ENCODE measurements at regions not wholly inside any gene's neighbourhood (a gene's known extent, or its start where the extent isn't known, plus 50 kb on each side); places are given as distances from the start of the nearest gene placed in this dataset.
A peak's percentile ranks its signal among the peaks of the same experiment; 100 is the strongest.

DNA sequence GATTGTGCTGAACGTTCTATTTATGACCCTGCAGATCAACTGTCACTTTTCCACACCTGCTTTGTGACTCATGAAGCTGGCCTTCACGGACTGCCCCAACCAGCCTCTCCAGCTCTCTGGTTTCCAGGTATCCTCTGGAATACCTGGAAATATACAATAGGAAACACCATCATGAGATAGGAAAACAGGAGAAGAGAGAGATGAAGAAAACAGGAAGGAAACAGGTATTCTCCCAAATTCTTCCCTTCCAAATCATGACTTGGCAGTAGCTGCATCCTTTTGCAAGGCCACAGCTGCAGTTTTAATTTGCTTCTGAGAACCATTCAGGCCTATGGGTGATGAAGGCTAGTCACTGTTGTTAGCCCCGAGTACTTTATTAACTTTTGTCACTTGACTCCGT lies 909.1 kb downstream of the EPHA3 start:
- no peak for DNase-seq

DNA sequence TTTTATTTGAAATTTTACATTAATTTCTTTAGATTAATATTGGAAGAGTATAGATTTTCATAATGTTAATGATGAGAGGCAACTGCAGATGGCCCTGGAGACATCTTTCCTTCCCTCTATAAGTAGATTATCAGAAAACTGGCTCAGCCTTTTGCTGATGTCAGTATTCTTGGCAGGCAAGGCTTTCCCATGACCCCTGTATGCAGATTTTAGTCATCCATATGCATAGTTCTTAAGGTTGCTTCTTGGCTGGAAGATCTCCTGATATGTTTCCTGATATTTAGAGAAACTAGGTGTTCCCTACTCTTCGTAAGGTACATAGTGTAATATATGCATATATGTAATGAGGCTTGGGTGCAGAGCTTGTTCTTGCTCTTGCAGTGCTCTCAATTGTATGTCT lies 911.4 kb downstream of the EPHA3 start:
- DNase-seq = no peak

GRCh38 chr3:90025019-90025418 lies 917.6 kb downstream of the EPHA3 start:
- no peak for DNase-seq

DNA sequence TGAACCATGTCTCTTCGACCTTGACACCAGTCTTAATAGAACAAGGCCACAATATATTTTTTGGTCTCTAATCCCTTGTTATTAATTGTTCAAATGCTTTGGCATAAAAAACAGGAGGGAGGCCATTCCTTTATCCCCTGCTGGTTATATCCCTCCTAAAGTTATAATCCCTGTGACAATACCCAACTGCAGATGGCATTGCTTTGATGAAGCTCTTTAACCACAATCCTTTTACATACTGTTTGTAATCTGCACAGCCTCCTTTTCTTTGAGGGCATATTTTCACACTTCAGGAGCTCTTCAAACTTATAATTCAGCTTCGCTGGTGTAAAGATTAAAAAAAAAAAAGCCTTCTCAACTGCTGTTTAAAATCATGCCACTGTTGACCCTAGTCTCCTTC lies 919.0 kb downstream of the EPHA3 start:
- DNase-seq = no peak

GRCh38 chr3:90031121-90031520 lies 923.7 kb downstream of the EPHA3 start:
- DNase-seq = no peak

GRCh38 chr3:90032980-90033641 lies 925.7 kb downstream of the EPHA3 start:
- DNase-seq = no peak

- DNase-seq = no peak
Observed at GRCh38 chr3:90034038-90034437, 926.6 kb downstream of the EPHA3 start.

GRCh38 chr3:90035643-90036042 lies 928.2 kb downstream of the EPHA3 start:
- no peak for DNase-seq

DNA sequence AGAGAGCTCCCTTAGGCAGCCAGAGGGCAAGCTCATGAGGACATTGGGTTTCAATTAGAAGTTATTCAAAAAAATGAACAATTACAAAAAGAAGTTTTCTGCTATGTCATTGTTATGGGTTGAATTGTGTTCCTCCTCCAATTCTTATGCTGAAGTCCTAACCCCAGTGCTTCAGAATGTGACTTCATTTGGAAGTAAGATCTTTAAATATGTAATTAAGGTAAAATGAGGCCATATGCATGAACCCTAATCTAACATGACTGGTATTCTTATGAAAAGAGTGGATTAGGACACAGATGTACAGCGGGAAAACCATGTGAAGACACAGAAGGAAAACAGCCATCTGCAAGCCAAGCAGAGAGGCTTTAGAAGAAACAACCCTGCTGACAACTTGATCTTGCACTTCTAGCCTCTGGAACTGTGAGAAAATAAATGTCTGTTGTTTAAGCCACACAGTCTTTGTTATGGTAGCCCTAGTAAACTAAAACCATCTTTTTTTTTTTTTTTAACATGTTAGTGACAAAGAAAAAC lies 929.6 kb downstream of the EPHA3 start:
- peak; percentile 2 for DNase-seq

DNA sequence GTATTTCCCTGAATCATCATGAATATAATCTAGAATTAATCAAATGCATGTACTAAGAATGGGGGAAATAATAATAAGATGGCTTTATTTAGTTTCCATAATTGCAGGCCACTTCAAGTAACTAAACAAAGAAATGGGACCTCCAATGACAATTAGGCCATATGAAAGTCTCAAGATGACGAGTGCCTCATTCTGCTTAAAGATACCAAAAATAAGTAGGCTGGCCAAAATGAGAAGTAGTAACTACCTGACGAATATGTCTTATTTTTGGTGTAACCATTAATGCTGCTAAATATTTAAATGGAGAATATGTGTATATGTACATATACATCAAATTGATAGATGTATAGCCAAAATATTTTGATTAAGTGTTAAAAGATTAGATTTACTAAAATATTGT lies 932.6 kb downstream of the EPHA3 start:
- DNase-seq = no peak

DNA sequence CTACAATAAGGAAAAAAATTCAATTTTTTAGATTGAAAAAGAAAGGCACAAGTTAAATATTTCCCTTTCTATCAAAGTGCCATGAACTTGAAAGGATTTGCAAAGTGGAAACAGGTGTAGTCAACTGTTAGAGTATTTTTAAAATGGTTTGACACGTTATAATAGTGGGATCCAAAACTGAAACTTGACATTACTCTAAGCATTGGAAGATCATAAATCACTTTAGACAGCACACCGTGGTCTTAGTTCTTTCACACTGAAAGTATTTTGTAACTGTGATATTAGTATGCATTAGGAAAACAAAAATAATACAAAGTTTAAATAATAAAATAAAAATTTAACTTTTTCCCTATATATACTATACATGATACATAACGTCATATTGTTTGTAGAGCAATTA lies 933.1 kb downstream of the EPHA3 start:
- DNase-seq = no peak

DNA sequence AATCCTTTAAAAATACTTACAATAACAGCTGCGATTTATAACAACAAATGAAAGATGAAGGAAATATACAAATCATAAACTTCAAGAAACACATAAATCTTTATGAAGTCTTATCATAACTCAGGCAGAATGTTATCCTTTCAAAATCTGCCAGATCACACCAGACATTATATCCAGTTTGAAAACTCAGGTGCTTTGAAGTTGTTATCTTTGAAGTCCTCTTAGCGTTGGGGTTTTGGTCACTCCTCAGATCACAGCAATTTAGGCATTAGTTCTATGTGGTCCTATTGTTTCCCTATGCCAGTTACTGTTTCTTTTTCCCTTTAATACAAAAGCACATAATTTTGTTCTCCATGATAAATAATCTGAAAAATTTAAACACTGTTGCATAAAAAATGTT lies 934.6 kb downstream of the EPHA3 start:
- DNase-seq = no peak

GRCh38 chr3:90043287-90043686 lies 935.9 kb downstream of the EPHA3 start:
- DNase-seq = no peak

DNA sequence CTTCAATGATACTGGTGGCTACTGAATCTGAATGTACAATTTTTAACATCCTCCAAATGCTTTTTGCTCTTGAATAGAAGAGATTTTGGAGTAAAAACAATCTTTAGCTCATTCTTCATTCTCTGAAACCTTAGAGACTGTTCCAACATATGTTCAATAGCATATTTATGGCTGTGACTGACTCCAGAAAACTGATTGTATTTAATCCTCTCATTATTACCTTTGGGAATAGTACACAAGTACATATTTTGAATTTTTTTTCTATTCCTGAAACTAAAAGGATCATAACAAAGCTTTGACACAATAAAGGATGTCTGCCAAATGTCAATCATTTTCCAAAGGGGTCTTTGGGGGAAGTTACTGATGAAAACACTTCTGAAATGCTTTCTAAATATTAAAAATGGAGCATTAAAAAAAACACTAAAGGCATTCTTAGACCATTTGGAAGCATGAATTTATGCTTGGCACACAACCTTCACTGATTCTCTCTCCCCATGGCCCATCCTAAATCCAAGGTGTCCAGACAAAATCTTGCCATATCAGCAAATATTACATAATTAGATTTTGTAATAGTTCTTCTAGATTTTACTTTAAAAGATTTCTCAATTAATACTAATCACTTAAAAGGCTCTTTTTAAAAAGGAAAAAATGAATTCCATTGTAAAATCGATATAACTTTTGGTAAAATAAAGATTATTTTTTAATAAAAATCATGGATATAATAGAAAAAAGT lies 936.8 kb downstream of the EPHA3 start:
- DNase-seq = no peak

DNA sequence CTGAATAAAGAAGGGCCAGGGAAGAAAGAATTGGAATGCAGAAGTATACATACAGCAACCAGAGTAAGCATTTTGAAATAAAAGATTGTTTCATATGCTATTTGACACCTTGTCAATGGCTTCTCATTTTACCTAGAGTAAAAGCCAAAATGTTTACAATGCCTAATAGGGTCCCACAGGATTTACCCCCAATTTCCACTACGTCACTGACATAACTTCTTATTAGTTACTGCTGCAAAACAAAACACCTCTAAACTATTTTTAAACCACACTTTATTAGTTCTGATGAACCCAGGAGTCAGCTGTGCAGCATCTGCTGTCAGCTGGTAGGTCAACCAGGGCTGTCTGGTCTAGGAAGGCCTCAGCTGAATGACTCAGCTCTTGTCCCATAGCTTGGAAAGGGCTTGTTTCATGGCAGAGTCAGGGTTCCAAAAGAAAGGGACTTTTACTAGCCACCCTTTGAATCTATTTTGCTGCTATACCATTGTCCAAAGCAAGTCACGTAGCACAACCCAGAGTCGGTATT lies 945.1 kb downstream of the EPHA3 start:
- DNase-seq = no peak

DNA sequence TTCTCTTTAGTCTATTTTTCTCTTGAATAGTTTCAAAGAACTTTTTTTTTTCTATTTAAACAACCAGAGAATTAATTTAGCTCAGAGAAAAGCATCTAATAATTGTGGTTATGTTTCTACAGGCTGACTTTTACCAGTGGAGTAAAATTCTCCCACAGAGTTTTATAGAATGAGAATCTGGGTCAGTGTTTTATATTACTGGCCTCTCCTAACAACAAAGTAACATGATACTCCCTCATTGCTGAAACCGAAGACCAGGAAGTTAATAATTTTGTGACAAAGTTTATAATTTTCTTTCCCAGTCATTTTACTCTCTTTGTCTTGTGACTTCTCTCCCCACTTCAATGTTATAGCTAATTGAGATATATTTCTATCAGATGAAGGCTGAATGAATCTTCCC lies 946.9 kb downstream of the EPHA3 start:
- no peak for DNase-seq

GRCh38 chr3:90055666-90056065 lies 948.2 kb downstream of the EPHA3 start:
- peak; percentile 44 for DNase-seq

DNA sequence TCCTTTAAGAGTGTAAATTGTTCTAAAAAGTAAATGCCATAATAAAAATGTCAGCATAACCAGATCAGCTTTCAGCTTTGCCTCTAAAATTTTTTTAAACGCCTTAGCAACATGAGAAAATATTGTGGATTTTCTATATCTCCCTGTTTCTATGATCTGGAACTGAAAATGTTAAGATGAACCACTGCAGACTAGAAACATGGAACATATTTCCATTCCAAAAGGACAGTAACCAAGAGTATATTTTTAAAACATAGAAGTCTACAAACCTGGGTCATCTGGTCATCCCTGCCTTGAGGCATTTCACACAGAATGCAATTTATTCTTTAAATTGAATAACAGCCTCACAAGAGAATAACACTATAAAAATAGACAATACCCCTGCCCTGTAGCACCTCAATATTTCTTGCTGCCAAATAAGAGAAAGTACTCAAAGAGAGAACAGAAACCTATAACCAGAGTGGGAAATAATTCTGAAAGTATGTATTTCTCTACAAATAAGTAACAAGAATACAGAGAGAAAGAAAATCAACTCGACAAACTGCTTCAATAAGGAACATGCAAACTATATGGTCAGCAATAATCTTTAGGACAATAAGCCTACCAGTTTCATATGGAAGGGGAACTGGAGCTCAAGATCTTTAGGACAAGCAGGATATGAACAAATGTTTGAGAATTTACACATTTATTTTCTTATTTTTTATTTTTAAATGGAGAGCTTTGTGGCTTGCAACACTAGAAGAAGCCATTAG lies 949.0 kb downstream of the EPHA3 start:
- DNase-seq = peak; percentile 8

DNA sequence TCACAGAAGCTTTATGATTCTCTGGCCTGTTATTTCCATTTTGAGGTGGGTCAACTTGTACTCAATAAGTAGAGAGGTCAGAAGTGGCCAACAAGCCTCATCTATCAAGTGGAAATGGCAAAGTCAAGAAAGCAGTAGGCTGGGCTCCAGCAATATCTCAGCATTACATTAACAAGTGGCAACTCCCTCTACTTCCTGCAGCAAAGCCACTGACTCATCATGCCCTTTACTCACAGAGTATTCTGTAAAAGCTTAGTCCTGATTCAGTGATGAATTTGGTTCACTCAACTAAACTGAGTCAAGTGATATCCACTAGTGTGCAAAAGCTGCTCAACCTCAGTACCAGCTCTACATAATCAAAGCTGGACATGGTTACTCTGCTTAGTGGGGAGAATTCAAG lies 954.6 kb downstream of the EPHA3 start:
- DNase-seq = no peak

DNA sequence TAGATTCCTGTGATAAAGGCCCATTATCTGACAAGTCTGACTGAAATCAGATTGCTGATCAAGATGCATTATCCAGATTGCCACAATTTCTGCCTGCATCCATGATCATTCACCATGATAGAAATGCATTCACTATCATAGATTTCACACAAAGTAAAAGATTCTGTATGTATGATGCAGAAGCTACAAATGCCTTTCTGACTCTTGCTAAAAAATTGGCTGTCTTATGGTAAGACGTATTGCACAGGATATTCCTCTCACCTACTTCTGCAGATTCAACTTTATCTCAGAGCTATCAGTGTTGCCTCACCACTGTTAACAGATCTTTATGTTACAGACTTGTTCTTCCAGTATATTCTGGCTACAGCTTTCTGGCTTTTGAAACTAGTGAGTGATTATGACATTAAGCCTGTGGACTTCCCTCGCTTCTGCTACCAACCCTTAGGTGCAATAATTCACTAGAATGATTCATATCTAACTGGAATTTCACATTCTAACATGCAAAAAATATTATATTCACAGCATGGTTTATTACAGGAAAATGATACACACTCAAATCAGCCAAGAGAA lies 955.3 kb downstream of the EPHA3 start:
- peak; percentile 61 for DNase-seq

DNA sequence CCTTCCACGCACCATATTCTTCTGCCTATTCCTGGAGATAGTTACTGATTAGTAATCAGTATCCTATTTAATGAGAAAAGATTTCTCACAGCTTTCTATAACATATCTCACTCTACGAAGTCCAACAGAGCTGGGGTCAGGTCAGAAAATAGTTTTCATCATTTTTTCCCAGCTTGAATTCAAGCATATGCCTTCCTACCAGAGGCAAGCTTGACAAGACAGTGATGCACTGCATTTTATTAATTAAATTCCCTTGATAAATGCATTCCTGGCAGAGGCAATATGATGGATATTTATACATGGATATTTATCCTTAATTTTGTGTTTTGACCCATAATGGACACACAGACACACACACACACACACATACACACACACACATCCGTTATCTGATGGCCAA lies 961.4 kb downstream of the EPHA3 start:
- DNase-seq = no peak

DNA sequence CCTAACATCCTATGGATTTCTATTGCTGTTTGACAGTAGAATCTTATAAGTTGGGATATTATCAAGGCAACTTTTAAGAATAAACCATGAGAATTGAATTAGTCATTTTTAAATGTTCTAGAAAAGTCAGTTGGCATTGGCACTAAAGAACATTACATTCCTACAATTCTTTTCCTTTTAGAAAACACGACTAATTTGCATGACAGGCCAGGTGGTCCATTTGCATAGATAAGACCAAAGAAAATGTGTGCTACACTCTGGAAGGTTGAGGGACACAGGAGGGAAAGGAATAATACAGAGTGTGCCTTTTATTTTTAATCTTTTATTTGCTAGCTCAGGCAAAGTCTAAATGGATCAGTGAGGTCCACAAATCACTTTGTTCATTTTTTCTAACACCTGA lies 962.3 kb downstream of the EPHA3 start:
- DNase-seq = no peak

GRCh38 chr3:90076136-90076535 lies 968.7 kb downstream of the EPHA3 start:
- DNase-seq = peak; percentile 12
